ENCODE measurements at regions not wholly inside any gene's neighbourhood (a gene's known extent, or its start where the extent isn't known, plus 50 kb on each side); places are given as distances from the start of the nearest gene placed in this dataset.

DNA sequence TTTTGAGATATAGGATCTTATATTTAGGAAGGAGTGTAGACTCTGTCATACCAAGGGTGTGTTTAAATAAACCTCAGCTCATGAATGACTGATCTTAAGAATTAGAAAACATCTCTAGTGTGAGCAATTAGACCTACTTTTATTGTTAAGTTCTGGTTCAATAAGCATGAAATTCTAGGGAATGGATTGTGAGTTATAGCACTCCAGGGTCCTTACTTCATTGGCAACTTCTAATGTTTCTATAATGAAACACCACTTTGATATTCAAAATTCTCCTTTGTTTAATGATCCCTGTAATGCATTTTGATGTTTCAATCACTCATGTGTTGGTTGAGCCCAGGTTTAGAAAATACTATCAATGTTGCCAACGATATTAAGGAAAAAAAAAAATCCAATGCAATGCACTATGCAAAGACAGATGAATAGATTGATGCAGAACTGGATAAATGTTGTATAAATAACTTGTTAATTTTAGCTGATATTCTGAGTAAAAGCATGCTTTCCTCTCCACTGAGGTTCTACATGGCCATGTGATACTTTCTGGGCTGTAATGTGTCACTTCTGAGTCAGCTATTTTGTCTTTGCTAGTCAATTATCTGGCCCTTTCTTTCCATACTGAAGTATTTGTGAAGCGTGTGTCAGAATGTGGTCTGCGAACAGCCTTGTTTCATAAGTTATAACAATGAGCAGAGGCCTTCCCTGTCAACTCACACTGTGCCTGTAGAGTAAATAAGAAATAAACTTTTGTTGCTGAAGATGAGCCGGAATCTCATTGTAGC is 1035.9 kb downstream of the PLOD2 start:
- TF ChIP-seq, protein P1, sequence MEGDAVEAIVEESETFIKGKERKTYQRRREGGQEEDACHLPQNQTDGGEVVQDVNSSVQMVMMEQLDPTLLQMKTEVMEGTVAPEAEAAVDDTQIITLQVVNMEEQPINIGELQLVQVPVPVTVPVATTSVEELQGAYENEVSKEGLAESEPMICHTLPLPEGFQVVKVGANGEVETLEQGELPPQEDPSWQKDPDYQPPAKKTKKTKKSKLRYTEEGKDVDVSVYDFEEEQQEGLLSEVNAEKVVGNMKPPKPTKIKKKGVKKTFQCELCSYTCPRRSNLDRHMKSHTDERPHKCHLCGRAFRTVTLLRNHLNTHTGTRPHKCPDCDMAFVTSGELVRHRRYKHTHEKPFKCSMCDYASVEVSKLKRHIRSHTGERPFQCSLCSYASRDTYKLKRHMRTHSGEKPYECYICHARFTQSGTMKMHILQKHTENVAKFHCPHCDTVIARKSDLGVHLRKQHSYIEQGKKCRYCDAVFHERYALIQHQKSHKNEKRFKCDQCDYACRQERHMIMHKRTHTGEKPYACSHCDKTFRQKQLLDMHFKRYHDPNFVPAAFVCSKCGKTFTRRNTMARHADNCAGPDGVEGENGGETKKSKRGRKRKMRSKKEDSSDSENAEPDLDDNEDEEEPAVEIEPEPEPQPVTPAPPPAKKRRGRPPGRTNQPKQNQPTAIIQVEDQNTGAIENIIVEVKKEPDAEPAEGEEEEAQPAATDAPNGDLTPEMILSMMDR (conservative IDR thresholded peaks at IDR 0.05): no peak
- TF ChIP-seq EZH2 (IDR thresholded peaks at IDR 0.05; ENCODE audit: low read depth): no peak

Data from PC-9 (cell line).